T-helper 17 cell (primary cell): ENCODE measurements at regions not wholly inside any gene's neighbourhood (a gene's known extent, or its start where the extent isn't known, plus 50 kb on each side); places are given as distances from the start of the nearest gene placed in this dataset.
"Not testable (repeated sequence)": the region's sequence is repeated elsewhere in the genome, so short reads cannot be mapped to it uniquely, and the experiment has no call there.

ENCODE experiments used
- ATAC-seq: fragments of 150-1000 bp; cut with Tn5 transposase; 2 replicates; pipeline ENCODE4 v1.10.0; 2021; ENCODE audit warnings: mild to moderate bottlenecking, moderate library complexity
- DNase-seq, 3 donors: peaks; one replicate each; pipeline versions ENCODE4 v3.0.0 to v3.0.0-alpha.2; 2020 to 2021
- H3K9me3 ChIP-seq: one replicate; pipeline ENCODE4 v1.7.0; 2013; ENCODE audit warnings: low read length, mild to moderate bottlenecking; ENCODE audit not compliant: control insufficient read depth, poor library complexity, severe bottlenecking
- H3K27ac Mint-ChIP-seq: one replicate; pipeline ENCODE4 v1.8.0; 2022; ENCODE audit warnings: mild to moderate bottlenecking, moderate library complexity, mixed read lengths
- H3K27me3 Mint-ChIP-seq: one replicate; pipeline ENCODE4 v1.8.0; 2022; ENCODE audit warnings: mixed read lengths
- H3K36me3 Mint-ChIP-seq: one replicate; pipeline ENCODE4 v1.8.0; 2022; ENCODE audit warnings: low read depth, mixed read lengths
- H3K4me1 Mint-ChIP-seq: one replicate; pipeline ENCODE4 v1.8.0; 2022; ENCODE audit warnings: mild to moderate bottlenecking, mixed read lengths
- H3K4me3 Mint-ChIP-seq: one replicate; pipeline ENCODE4 v1.8.0; 2022; ENCODE audit warnings: mild to moderate bottlenecking, moderate library complexity, mixed read lengths

- ATAC-seq (no peak), DNase-seq (no peak)
- Mint-ChIP-seq H3K27me3 (no peaks in the 10 kb centered on the region), H3K4me1 (peaks cover 25% of the 10 kb centered on the region), H3K4me3 (peak overlapping the region; percentile 77), H3K36me3 (no peaks in the 10 kb centered on the region), H3K27ac (peak overlapping the region; percentile 85)
- no peaks in the 10 kb centered on the region for H3K9me3 ChIP-seq
Observed at GRCh38 chr2:64727843-64728463, 74.2 kb upstream of the SERTAD2 start.

DNA sequence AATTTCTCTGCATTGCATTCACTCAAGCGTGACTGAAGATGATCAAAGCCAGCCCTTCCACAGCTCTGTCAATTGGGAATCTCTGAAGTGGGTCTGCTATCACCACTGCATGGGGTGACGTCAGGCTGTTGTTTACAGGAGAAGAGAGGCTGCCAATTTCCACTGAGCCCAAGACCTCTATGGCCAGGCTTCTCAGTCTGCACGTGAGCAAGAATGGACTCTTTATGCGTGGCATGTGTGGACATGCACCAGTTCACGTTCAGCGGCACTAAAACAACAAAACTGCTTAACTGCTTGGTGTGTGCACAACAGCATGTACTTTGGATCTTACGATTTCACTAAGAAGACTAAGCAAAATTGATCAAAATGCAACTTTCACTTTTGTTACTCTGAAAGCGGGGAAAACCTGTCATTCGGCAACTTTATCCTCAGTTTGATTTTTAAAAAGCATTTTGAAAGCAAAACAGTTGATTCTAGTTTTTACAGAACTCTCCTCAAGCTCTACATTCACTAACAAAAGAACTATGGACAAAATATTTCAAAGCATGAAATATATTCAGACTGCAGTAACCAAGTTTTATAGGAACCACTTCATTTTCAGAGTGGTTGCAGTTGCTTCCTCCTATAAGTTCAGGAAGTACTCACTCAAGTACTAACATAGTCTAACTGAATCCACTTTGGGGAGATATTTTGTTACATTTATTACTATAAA, 77.0 kb upstream of the SERTAD2 start:
- Mint-ChIP-seq H3K4me1 (peaks cover 32% of the 10 kb centered on the region), H3K27ac (peak overlapping the region; percentile 96), H3K4me3 (peak overlapping the region; percentile 91), H3K27me3 (no peaks in the 10 kb centered on the region), H3K36me3 (no peaks in the 10 kb centered on the region)
- no peaks in the 10 kb centered on the region for H3K9me3 ChIP-seq
- DNase-seq (peak in 1 of 3 donors; percentile 9), ATAC-seq (peak; percentile 83)

GRCh38 chr2:64731263-64731643, 77.5 kb upstream of the SERTAD2 start:
- DNase-seq: no peak
- H3K9me3 ChIP-seq: no peaks in the 10 kb centered on the region
- no peak for ATAC-seq
- peaks cover 30% of the 10 kb centered on the region for H3K4me1 Mint-ChIP-seq
- H3K36me3 Mint-ChIP-seq: no peaks in the 10 kb centered on the region
- peak overlapping the region; percentile 91 for H3K4me3 Mint-ChIP-seq
- peak overlapping the region; percentile 96 for H3K27ac Mint-ChIP-seq
- H3K27me3 Mint-ChIP-seq: no peaks in the 10 kb centered on the region

GRCh38 chr2:64731746-64732145, 78.0 kb upstream of the SERTAD2 start:
- Mint-ChIP-seq H3K27ac (peak overlapping the region; percentile 96), H3K4me3 (peak overlapping the region; percentile 12), H3K4me1 (peaks cover 28% of the 10 kb centered on the region), H3K27me3 (no peaks in the 10 kb centered on the region), H3K36me3 (no peaks in the 10 kb centered on the region)
- no peak for ATAC-seq
- H3K9me3 ChIP-seq: no peaks in the 10 kb centered on the region
- DNase-seq: no peak

- peaks cover 25% of the 10 kb centered on the region for H3K4me1 Mint-ChIP-seq
- no peaks in the 10 kb centered on the region for H3K9me3 ChIP-seq
- DNase-seq (no peak), ATAC-seq (no peak)
- no peak overlapping the region for H3K27ac Mint-ChIP-seq
- H3K36me3 Mint-ChIP-seq: no peaks in the 10 kb centered on the region
- no peaks in the 10 kb centered on the region for H3K27me3 Mint-ChIP-seq
- H3K4me3 Mint-ChIP-seq: no peak overlapping the region
Observed at GRCh38 chr2:64732146-64732545, 78.4 kb upstream of the SERTAD2 start.

DNA sequence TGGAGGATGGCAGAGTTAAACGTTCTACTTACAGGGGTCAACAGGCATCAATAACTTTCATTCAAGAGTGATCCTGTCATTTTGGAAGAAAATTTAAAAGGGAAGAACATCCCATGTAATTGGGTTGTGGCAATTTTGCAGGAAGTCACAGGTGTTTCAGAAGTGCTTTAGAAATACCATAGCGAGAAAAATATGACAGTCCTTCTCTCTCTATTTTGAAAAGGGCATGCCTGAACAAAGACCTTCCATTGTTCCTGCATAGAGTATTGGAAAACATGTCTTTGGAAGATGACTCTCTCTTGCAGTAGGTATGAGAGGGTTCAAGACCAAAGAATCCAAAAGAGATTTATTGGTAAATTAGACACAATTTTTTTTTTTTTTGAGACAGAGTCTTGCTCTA, 81.8 kb upstream of the SERTAD2 start:
- no peak for ATAC-seq
- H3K4me3 Mint-ChIP-seq: no peak overlapping the region
- no peak for DNase-seq
- no peaks in the 10 kb centered on the region for H3K36me3 Mint-ChIP-seq
- no peaks in the 10 kb centered on the region for H3K9me3 ChIP-seq
- peaks cover 16% of the 10 kb centered on the region for H3K4me1 Mint-ChIP-seq
- H3K27me3 Mint-ChIP-seq: no peaks in the 10 kb centered on the region
- H3K27ac Mint-ChIP-seq: no peak overlapping the region

GRCh38 chr2:64737547-64737946, 83.8 kb upstream of the SERTAD2 start:
- Mint-ChIP-seq H3K4me1 (peaks cover 10% of the 10 kb centered on the region), H3K27me3 (no peaks in the 10 kb centered on the region), H3K36me3 (no peaks in the 10 kb centered on the region), H3K4me3 (no peak overlapping the region), H3K27ac (peak overlapping the region; percentile 11)
- H3K9me3 ChIP-seq: no peaks in the 10 kb centered on the region
- ATAC-seq: no peak
- DNase-seq: no peak

DNA sequence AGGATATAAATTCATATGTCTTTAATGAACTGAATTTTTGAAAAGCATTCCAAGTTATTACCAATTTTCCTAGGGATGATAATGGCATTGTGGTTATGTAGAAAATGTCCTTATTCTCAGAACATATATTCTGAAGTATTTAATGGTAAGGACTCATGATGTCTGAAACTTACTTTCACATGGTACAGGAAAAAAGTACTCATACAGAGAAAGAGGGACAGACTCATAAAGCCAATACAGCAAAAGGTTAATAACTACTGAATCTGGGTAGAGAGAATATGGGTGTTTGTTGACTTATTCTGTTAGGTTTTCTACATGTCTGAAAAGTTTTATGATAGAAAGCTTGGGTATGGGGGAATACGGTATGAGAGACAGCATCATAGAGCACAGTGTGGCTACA, 84.3 kb upstream of the SERTAD2 start:
- no peaks in the 10 kb centered on the region for H3K9me3 ChIP-seq
- DNase-seq: no peak
- Mint-ChIP-seq H3K27me3 (no peaks in the 10 kb centered on the region), H3K27ac (peak overlapping the region; percentile 11), H3K4me1 (peaks cover 10% of the 10 kb centered on the region), H3K4me3 (no peak overlapping the region), H3K36me3 (no peaks in the 10 kb centered on the region)
- ATAC-seq: no peak

DNA sequence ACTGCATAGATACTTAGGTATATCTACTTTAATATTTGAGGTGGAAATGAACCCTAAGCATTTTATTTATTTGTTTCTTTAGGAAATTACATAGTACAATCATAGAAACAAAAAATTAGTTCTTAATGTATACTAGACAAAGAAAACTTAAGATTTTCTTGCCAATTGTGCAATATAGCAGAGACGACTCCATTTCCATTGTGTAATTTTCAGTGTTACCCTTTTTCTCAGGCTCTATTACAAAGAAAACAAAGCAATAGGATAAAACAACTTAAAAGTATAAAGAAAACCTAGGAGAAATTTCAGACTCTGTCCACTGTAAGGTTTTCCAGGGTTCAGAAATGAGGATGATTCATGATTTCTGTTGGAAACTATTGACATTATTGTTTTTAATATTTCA, 89.0 kb upstream of the SERTAD2 start:
- H3K9me3 ChIP-seq: no peaks in the 10 kb centered on the region
- DNase-seq (no peak), ATAC-seq (no peak)
- no peak overlapping the region for H3K27ac Mint-ChIP-seq
- peaks cover 2% of the 10 kb centered on the region for H3K36me3 Mint-ChIP-seq
- H3K27me3 Mint-ChIP-seq: no peaks in the 10 kb centered on the region
- peaks cover 4% of the 10 kb centered on the region for H3K4me1 Mint-ChIP-seq
- H3K4me3 Mint-ChIP-seq: no peak overlapping the region

DNA sequence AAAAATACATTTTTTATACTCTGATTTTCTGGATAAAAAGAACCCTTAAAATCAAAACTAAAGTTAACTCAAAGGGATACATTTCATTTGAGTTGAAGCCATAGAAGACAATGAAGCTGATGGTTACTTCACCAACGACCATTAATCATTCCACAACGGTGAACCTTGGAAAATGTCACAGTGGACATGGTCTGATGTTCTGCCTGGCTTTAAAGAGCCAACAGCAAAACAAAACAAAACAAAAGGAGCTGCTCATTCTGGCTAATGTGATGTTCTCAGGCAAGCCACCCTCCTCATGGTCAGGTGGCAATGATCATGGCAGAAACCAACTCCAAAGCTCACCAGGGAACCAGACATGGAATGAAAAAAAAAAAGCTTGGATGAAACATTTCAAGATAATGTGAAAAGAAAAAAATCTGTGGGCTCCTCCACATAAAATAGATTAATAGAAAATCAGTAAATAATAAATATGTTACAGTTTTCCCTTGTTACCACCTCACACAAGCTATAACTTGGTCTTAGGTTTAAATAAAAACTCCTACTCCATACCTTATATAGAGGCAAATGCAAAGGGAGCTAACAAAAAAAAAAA, 90.1 kb upstream of the SERTAD2 start:
- ATAC-seq: no peak
- Mint-ChIP-seq H3K27me3 (no peaks in the 10 kb centered on the region), H3K27ac (no peak overlapping the region), H3K4me3 (no peak overlapping the region), H3K4me1 (peaks cover 3% of the 10 kb centered on the region), H3K36me3 (peaks cover 2% of the 10 kb centered on the region)
- DNase-seq: no peak
- no peaks in the 10 kb centered on the region for H3K9me3 ChIP-seq

DNA sequence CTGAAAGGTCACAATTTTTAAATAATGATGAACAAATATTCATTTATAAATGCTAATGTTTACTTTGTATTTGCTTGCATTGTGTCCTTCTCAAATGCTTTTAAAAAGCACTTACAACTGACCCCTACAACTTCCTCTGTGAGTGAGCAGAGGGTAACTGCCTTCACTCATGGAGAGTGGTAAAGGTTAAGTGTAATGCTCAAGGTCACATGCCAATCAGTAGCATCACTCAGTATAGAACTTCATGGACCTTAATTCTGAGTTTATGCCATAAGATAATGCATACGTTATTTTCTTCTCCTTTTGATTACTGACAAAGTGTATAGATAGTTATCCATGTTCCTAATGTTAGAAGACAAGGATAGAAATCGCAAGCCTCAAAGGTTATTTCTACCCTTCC, 91.8 kb upstream of the SERTAD2 start:
- H3K27ac Mint-ChIP-seq: no peak overlapping the region

GRCh38 chr2:64747690-64748091, 94.0 kb upstream of the SERTAD2 start:
- not testable (repeated sequence) for H3K4me3 Mint-ChIP-seq, ATAC-seq, H3K27ac Mint-ChIP-seq, H3K36me3 Mint-ChIP-seq, H3K27me3 Mint-ChIP-seq, H3K9me3 ChIP-seq, DNase-seq
- peaks cover 19% of the 10 kb centered on the region for H3K4me1 Mint-ChIP-seq

More for the DNA sequence above, 91.8 kb upstream of the SERTAD2 start:
- DNase-seq: no peak
- H3K9me3 ChIP-seq: no peaks in the 10 kb centered on the region
- no peak for ATAC-seq
- H3K27me3 Mint-ChIP-seq: no peaks in the 10 kb centered on the region
- peaks cover 11% of the 10 kb centered on the region for H3K4me1 Mint-ChIP-seq
- H3K4me3 Mint-ChIP-seq: no peak overlapping the region
- H3K36me3 Mint-ChIP-seq: peaks cover 2% of the 10 kb centered on the region

- H3K9me3 ChIP-seq: no peaks in the 10 kb centered on the region
- Mint-ChIP-seq H3K27ac (no peak overlapping the region), H3K4me1 (peaks cover 19% of the 10 kb centered on the region), H3K36me3 (peaks cover 2% of the 10 kb centered on the region), H3K4me3 (no peak overlapping the region), H3K27me3 (no peaks in the 10 kb centered on the region)
- no peak for DNase-seq
- no peak for ATAC-seq
Observed at GRCh38 chr2:64748147-64748546, 94.4 kb upstream of the SERTAD2 start.

GRCh38 chr2:64748561-64748960, 94.8 kb upstream of the SERTAD2 start:
- H3K36me3 Mint-ChIP-seq: peaks cover 2% of the 10 kb centered on the region
- H3K27me3 Mint-ChIP-seq: no peaks in the 10 kb centered on the region
- H3K4me1 Mint-ChIP-seq: peaks cover 19% of the 10 kb centered on the region
- H3K4me3 Mint-ChIP-seq: no peak overlapping the region
- DNase-seq (no peak), ATAC-seq (no peak)
- no peaks in the 10 kb centered on the region for H3K9me3 ChIP-seq
- H3K27ac Mint-ChIP-seq: no peak overlapping the region
